ENCODE measurements at regions not wholly inside any gene's neighbourhood (a gene's known extent, or its start where the extent isn't known, plus 50 kb on each side); places are given as distances from the start of the nearest gene placed in this dataset.

DNA sequence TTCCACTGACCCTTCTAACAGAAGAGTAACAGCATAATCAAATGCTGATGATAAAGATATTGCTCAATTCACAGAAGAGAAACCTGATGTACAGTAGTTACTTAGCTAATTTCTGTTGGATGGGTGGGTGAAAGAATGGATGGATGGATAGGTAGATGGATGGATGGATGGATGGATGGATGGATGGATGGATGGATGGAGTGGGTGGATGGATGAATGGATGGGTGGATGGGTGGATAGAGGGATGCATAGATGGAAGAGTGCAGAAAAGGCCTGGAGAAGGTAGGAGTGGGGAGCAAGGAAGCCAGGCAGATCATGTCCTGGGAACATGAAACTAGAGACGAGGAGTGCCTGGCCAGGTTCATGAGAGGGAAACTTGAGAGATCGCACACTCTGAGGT, 520.9 kb downstream of the BCL11B start:
- no peaks in the 10 kb centered on the region for H3K9me3 ChIP-seq (ENCODE audit: control insufficient read depth in 2 of 2, insufficient read depth in 1 of 2, low read depth in 1 of 2, low read length in 1 of 2)
- no peak for FAIRE-seq
- 82 to 97% (median 90%) methylated on average over 2 of the region's 2 CpGs for WGBS, 3 donors
- no peak overlapping the region for H3K27ac ChIP-seq (ENCODE audit: low read depth in 1 of 3, low read length in 2 of 3)
- no peaks in the 10 kb centered on the region for H3K4me1 ChIP-seq (ENCODE audit: control insufficient read depth in 3 of 3, insufficient read depth in 2 of 3, low read depth in 1 of 3, low read length in 2 of 3)
- peaks cover 0 to 2% (median 0%) of the 10 kb centered on the region in 3 donors for H3K27me3 ChIP-seq (ENCODE audit: control insufficient read depth in 3 of 3, insufficient read depth in 3 of 3, low read length in 3 of 3)
- DNase-seq, result no peak
- H3K4me3 ChIP-seq (ENCODE audit: low read depth in 1 of 3, low read length in 3 of 3), result no peak overlapping the region
- no peaks in the 10 kb centered on the region for H3K36me3 ChIP-seq (ENCODE audit: control insufficient read depth in 3 of 3, insufficient read depth in 2 of 3, low read depth in 1 of 3, low read length in 3 of 3)

DNA sequence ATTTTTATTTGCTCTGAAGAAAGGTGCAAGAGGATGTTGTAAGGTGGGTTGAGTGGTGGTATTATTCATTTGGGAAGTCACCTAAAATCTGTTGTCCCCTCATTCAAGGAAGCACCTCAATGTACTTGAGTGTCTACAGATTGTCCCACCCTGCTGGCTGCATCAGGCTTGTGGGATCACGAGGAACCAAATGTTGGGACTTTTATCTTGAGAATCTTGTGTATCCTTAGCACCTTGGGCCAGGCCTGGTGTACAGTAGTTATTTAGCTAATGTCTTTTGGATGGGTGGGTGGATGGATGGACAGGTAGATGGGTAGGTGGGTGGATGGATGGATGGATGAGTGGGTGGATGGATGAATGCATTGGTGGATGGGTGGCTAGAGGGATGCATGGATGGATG, 519.3 kb downstream of the BCL11B start:
- H3K4me1 ChIP-seq (ENCODE audit: control insufficient read depth in 3 of 3, insufficient read depth in 2 of 3, low read depth in 1 of 3, low read length in 2 of 3), result no peaks in the 10 kb centered on the region
- FAIRE-seq, result no peak
- no peak for DNase-seq
- H3K27ac ChIP-seq (ENCODE audit: low read depth in 1 of 3, low read length in 2 of 3), result no peak overlapping the region
- no peaks in the 10 kb centered on the region for H3K36me3 ChIP-seq (ENCODE audit: control insufficient read depth in 3 of 3, insufficient read depth in 2 of 3, low read depth in 1 of 3, low read length in 3 of 3)
- H3K9me3 ChIP-seq (ENCODE audit: control insufficient read depth in 2 of 2, insufficient read depth in 1 of 2, low read depth in 1 of 2, low read length in 1 of 2), result no peaks in the 10 kb centered on the region
- H3K4me3 ChIP-seq (ENCODE audit: low read depth in 1 of 3, low read length in 3 of 3), result no peak overlapping the region
- H3K27me3 ChIP-seq (ENCODE audit: control insufficient read depth in 3 of 3, insufficient read depth in 3 of 3, low read length in 3 of 3), result peaks cover 0 to 2% (median 0%) of the 10 kb centered on the region in 3 donors
- 89 to 94% (median 92%) methylated on average over 1 of the region's 1 CpG for WGBS, 3 donors

DNA sequence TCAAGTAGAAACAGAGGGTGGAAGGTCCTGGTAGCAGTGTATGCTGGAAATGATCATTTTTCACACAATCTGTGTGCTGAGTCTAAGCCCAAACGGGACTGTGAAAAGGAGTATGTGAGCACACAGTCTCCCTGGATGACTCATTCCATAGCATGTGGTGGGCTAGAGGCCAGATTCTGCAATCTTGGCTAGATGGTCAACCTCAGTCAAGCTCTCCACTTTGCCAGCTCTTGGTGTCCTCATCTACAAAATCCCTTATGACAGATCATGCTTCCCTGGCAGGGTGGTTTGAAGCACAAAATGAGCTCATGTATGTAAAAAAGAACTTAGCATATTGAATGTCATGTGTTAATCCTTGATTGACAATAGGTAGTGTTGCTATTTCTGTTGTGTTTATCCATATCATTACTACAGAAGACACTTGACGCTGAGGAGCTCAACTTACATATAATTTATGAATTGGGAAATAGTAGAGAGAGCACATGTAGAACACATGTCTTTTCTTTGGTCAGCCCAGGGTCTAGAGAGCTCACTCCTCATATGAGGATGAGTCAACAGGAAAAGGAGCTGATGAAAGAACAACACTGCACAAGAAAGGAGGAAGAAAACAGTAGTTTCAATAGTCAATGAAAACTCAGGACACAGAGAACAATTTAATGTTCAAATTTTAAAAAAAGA, 517.5 kb downstream of the BCL11B start:
- peaks cover 0 to 2% (median 0%) of the 10 kb centered on the region in 3 donors for H3K27me3 ChIP-seq (ENCODE audit: control insufficient read depth in 3 of 3, insufficient read depth in 3 of 3, low read length in 3 of 3)
- no peak for DNase-seq
- no peaks in the 10 kb centered on the region for H3K9me3 ChIP-seq (ENCODE audit: control insufficient read depth in 2 of 2, insufficient read depth in 1 of 2, low read depth in 1 of 2, low read length in 1 of 2)
- H3K27ac ChIP-seq (ENCODE audit: low read depth in 1 of 3, low read length in 2 of 3), result no peak overlapping the region
- FAIRE-seq, result no peak
- no peak overlapping the region for H3K4me3 ChIP-seq (ENCODE audit: low read depth in 1 of 3, low read length in 3 of 3)
- 65 to 69% (median 67%) methylated on average over 2 of the region's 2 CpGs for WGBS, 3 donors
- H3K4me1 ChIP-seq (ENCODE audit: control insufficient read depth in 3 of 3, insufficient read depth in 2 of 3, low read depth in 1 of 3, low read length in 2 of 3), result no peaks in the 10 kb centered on the region
- H3K36me3 ChIP-seq (ENCODE audit: control insufficient read depth in 3 of 3, insufficient read depth in 2 of 3, low read depth in 1 of 3, low read length in 3 of 3), result no peaks in the 10 kb centered on the region

DNA sequence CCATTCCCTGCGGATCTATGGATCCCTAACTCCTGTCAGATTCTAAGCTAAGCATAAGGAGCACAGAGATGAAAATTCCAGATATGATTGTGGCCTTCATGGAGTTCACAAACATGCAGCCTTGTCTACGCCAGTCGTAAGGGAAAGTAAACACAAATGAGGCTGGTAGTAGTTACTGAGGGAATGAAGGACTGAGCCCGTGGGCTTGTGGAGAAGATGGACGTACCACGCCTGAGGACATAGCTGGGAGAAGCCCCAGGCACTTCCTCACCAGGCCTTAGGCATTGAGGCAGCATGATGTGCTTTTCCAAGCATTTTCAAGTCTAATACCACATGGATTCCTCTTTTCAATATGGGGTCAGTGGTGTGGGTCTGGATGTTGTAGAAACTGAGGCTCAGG, 515.2 kb downstream of the BCL11B start:
- Histone ChIP-seq H3K27ac (ENCODE audit: low read depth in 1 of 3, low read length in 2 of 3) (no peak overlapping the region), H3K9me3 (ENCODE audit: control insufficient read depth in 2 of 2, insufficient read depth in 1 of 2, low read depth in 1 of 2, low read length in 1 of 2) (no peaks in the 10 kb centered on the region), H3K36me3 (ENCODE audit: control insufficient read depth in 3 of 3, insufficient read depth in 2 of 3, low read depth in 1 of 3, low read length in 3 of 3) (no peaks in the 10 kb centered on the region), H3K27me3 (ENCODE audit: control insufficient read depth in 3 of 3, insufficient read depth in 3 of 3, low read length in 3 of 3) (peaks cover 0 to 2% (median 0%) of the 10 kb centered on the region in 3 donors), H3K4me1 (ENCODE audit: control insufficient read depth in 3 of 3, insufficient read depth in 2 of 3, low read depth in 1 of 3, low read length in 2 of 3) (no peaks in the 10 kb centered on the region), H3K4me3 (ENCODE audit: low read depth in 1 of 3, low read length in 3 of 3) (no peak overlapping the region)
- no peak for FAIRE-seq
- 80 to 84% (median 82%) methylated on average over 6 of the region's 6 CpGs for WGBS, 3 donors
- no peak for DNase-seq

DNA sequence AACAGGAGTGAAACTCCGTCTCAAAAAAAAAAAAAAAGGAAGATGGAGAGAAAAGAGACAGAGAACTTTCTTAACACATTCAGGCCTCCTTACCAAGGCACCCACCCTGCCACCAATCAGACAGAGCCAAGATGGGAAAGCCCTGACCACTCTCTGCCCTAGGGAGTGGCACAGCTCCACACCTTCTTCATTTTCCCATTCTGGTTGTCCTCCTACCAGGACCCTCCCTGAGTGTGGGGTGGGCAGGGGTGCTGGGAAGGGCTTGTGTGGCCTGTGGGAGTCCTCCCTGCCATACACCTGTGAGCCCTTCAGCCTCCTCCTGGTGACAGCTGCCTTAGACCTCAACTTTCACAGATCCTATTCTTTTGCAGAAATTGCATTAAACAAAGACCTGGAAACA, 513.6 kb downstream of the BCL11B start:
- H3K27ac ChIP-seq (ENCODE audit: low read depth in 1 of 3, low read length in 2 of 3), result no peak overlapping the region
- no peaks in the 10 kb centered on the region for H3K4me1 ChIP-seq (ENCODE audit: control insufficient read depth in 3 of 3, insufficient read depth in 2 of 3, low read depth in 1 of 3, low read length in 2 of 3)
- FAIRE-seq, result no peak
- H3K27me3 ChIP-seq (ENCODE audit: control insufficient read depth in 3 of 3, insufficient read depth in 3 of 3, low read length in 3 of 3), result peaks cover 0 to 2% (median 0%) of the 10 kb centered on the region in 3 donors
- WGBS, 3 donors, result 29 to 86% (median 60%) methylated on average over 1 of the region's 1 CpG
- H3K36me3 ChIP-seq (ENCODE audit: control insufficient read depth in 3 of 3, insufficient read depth in 2 of 3, low read depth in 1 of 3, low read length in 3 of 3), result no peaks in the 10 kb centered on the region
- no peaks in the 10 kb centered on the region for H3K9me3 ChIP-seq (ENCODE audit: control insufficient read depth in 2 of 2, insufficient read depth in 1 of 2, low read depth in 1 of 2, low read length in 1 of 2)
- DNase-seq, result no peak
- H3K4me3 ChIP-seq (ENCODE audit: low read depth in 1 of 3, low read length in 3 of 3), result no peak overlapping the region

GRCh38 chr14:98761993-98762392, 510.0 kb downstream of the BCL11B start:
- H3K36me3 ChIP-seq (ENCODE audit: control insufficient read depth in 3 of 3, insufficient read depth in 2 of 3, low read depth in 1 of 3, low read length in 3 of 3), result no peaks in the 10 kb centered on the region
- WGBS, 3 donors, result 80 to 90% (median 87%) methylated on average over 1 of the region's 1 CpG
- no peaks in the 10 kb centered on the region for H3K27me3 ChIP-seq (ENCODE audit: control insufficient read depth in 3 of 3, insufficient read depth in 3 of 3, low read length in 3 of 3)
- no peak overlapping the region for H3K27ac ChIP-seq (ENCODE audit: low read depth in 1 of 3, low read length in 2 of 3)
- no peaks in the 10 kb centered on the region for H3K9me3 ChIP-seq (ENCODE audit: control insufficient read depth in 2 of 2, insufficient read depth in 1 of 2, low read depth in 1 of 2, low read length in 1 of 2)
- no peak for DNase-seq
- FAIRE-seq, result peak; percentile 87
- H3K4me3 ChIP-seq (ENCODE audit: low read depth in 1 of 3, low read length in 3 of 3), result no peak overlapping the region
- H3K4me1 ChIP-seq (ENCODE audit: control insufficient read depth in 3 of 3, insufficient read depth in 2 of 3, low read depth in 1 of 3, low read length in 2 of 3), result no peaks in the 10 kb centered on the region

GRCh38 chr14:98766818-98767217, 505.2 kb downstream of the BCL11B start:
- Histone ChIP-seq H3K36me3 (ENCODE audit: control insufficient read depth in 3 of 3, insufficient read depth in 2 of 3, low read depth in 1 of 3, low read length in 3 of 3) (no peaks in the 10 kb centered on the region), H3K4me3 (ENCODE audit: low read depth in 1 of 3, low read length in 3 of 3) (no peak overlapping the region), H3K4me1 (ENCODE audit: control insufficient read depth in 3 of 3, insufficient read depth in 2 of 3, low read depth in 1 of 3, low read length in 2 of 3) (no peaks in the 10 kb centered on the region), H3K27ac (ENCODE audit: low read depth in 1 of 3, low read length in 2 of 3) (no peak overlapping the region), H3K27me3 (ENCODE audit: control insufficient read depth in 3 of 3, insufficient read depth in 3 of 3, low read length in 3 of 3) (no peaks in the 10 kb centered on the region), H3K9me3 (ENCODE audit: control insufficient read depth in 2 of 2, insufficient read depth in 1 of 2, low read depth in 1 of 2, low read length in 1 of 2) (no peaks in the 10 kb centered on the region)
- no peak for FAIRE-seq
- DNase-seq, result no peak
- 46 to 62% (median 48%) methylated on average over 4 of the region's 4 CpGs for WGBS, 3 donors

DNA sequence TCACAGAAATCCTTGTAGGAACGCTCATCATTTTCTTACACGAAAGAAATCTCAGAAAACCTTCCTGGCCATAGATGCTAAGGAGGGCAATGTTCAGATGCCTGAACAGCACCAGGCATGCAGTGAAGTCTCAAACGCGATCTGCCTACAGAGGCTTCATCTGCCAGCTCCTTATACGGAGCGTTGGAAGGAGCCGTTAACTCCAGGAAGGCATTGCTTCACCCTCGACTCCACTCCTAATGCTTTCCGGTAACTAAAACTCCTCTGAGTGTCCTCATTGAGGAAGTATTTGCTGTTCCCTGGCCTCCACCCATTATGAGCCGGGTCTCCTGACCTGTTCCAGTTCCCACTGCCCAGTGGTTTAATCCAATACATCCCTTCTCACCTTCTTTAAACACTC, 502.7 kb downstream of the BCL11B start:
- H3K4me3 ChIP-seq (ENCODE audit: low read depth in 1 of 3, low read length in 3 of 3), result no peak overlapping the region
- no peak for DNase-seq
- no peaks in the 10 kb centered on the region for H3K36me3 ChIP-seq (ENCODE audit: control insufficient read depth in 3 of 3, insufficient read depth in 2 of 3, low read depth in 1 of 3, low read length in 3 of 3)
- FAIRE-seq, result no peak
- no peaks in the 10 kb centered on the region for H3K4me1 ChIP-seq (ENCODE audit: control insufficient read depth in 3 of 3, insufficient read depth in 2 of 3, low read depth in 1 of 3, low read length in 2 of 3)
- H3K27ac ChIP-seq (ENCODE audit: low read depth in 1 of 3, low read length in 2 of 3), result no peak overlapping the region
- 75% methylated on average over 10 of the region's 10 CpGs for WGBS, 3 donors
- no peaks in the 10 kb centered on the region for H3K9me3 ChIP-seq (ENCODE audit: control insufficient read depth in 2 of 2, insufficient read depth in 1 of 2, low read depth in 1 of 2, low read length in 1 of 2)
- no peaks in the 10 kb centered on the region for H3K27me3 ChIP-seq (ENCODE audit: control insufficient read depth in 3 of 3, insufficient read depth in 3 of 3, low read length in 3 of 3)

DNA sequence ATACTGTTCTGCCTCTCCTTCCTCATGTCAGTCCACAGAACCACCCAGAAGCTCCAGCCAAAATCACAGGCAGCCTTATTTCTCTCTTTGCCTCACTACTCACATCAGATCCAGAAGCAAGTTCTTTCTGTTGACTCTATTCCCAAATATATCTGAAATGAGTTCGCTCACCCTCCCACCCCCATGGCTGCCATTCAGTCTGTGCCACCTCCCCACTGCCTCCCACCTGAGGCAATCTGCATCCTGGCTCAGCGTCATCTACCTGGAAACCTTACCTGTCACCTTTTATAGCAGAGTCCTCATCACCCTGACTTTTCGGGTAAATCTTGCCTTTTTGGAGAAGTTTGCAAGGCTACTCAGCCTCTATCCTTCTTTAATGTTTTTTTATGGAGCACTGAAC, 501.8 kb downstream of the BCL11B start:
- no peaks in the 10 kb centered on the region for H3K36me3 ChIP-seq (ENCODE audit: control insufficient read depth in 3 of 3, insufficient read depth in 2 of 3, low read depth in 1 of 3, low read length in 3 of 3)
- no peaks in the 10 kb centered on the region for H3K27me3 ChIP-seq (ENCODE audit: control insufficient read depth in 3 of 3, insufficient read depth in 3 of 3, low read length in 3 of 3)
- H3K4me1 ChIP-seq (ENCODE audit: control insufficient read depth in 3 of 3, insufficient read depth in 2 of 3, low read depth in 1 of 3, low read length in 2 of 3), result no peaks in the 10 kb centered on the region
- FAIRE-seq, result no peak
- no peak overlapping the region for H3K27ac ChIP-seq (ENCODE audit: low read depth in 1 of 3, low read length in 2 of 3)
- no peak overlapping the region for H3K4me3 ChIP-seq (ENCODE audit: low read depth in 1 of 3, low read length in 3 of 3)
- 93 to 96% (median 94%) methylated on average over 3 of the region's 3 CpGs for WGBS, 3 donors
- DNase-seq, result no peak
- H3K9me3 ChIP-seq (ENCODE audit: control insufficient read depth in 2 of 2, insufficient read depth in 1 of 2, low read depth in 1 of 2, low read length in 1 of 2), result no peaks in the 10 kb centered on the region
